HEK293T (cell line): ENCODE measurements at regions not wholly inside any gene's neighbourhood (a gene's known extent, or its start where the extent isn't known, plus 50 kb on each side); places are given as distances from the start of the nearest gene placed in this dataset.

Experiments
- ARNT ChIP-seq: fragments of 450-650 bp; IDR thresholded peaks from 2 replicates; pipeline ENCODE4 v1.6.1; 2017; ENCODE audit warnings: mild to moderate bottlenecking
- BHLHE40 ChIP-seq: fragments of 450-650 bp; IDR thresholded peaks from 2 replicates; pipeline ENCODE4 v1.6.1; 2016; ENCODE audit warnings: mild to moderate bottlenecking, moderate library complexity, borderline replicate concordance
- ELF4 ChIP-seq: fragments of 450-650 bp; IDR thresholded peaks from 2 replicates; pipeline ENCODE4 v1.6.1; 2017; ENCODE audit warnings: antibody characterized with exemption
- FOXA1 ChIP-seq: fragments of 450-650 bp; IDR thresholded peaks from 2 replicates; pipeline ENCODE4 v1.6.1; 2016; ENCODE audit warnings: mild to moderate bottlenecking
- FOXM1 ChIP-seq: fragments of 450-650 bp; IDR thresholded peaks from 2 replicates; pipeline ENCODE4 v1.6.1; 2017; ENCODE audit warnings: mild to moderate bottlenecking, borderline replicate concordance
- HDGF ChIP-seq: fragments of 450-650 bp; IDR thresholded peaks from 2 replicates; pipeline ENCODE4 v1.6.1; 2017; ENCODE audit warnings: antibody characterized with exemption, borderline replicate concordance
- L3MBTL2 ChIP-seq: fragments of 450-650 bp; conservative IDR thresholded peaks from 2 replicates; pipeline ENCODE4 v1.6.1; 2016; ENCODE audit warnings: mild to moderate bottlenecking
- SP1 ChIP-seq: fragments of 450-650 bp; IDR thresholded peaks from 2 replicates; pipeline ENCODE4 v1.6.1; 2017
- SUZ12 ChIP-seq: fragments of 450-650 bp; IDR thresholded peaks from 2 replicates; pipeline ENCODE4 v1.6.1; 2016; ENCODE audit warnings: mild to moderate bottlenecking
- TARDBP ChIP-seq: fragments of 450-650 bp; IDR thresholded peaks from 2 replicates; pipeline ENCODE4 v1.6.1; 2016

- no peak for TF ChIP-seq HDGF
- TF ChIP-seq SP1 = no peak
- no peak for TF ChIP-seq FOXM1
- no peak for TF ChIP-seq TARDBP
- no peak for TF ChIP-seq BHLHE40
- TF ChIP-seq SUZ12 = no peak
- TF ChIP-seq ELF4 = no peak
- no peak for TF ChIP-seq FOXA1
- TF ChIP-seq L3MBTL2 = no peak
- TF ChIP-seq ARNT = no peak
Measured at GRCh38 chr9:26551451-26551850, 341.2 kb downstream of the CAAP1 start.
